Activated CD4-positive, alpha-beta T cell treated with anti-CD3 and anti-CD28 coated beads, Interleukin-2, Interleukin-6, amounts not matched to agents 100 ng/mL and 50 ng/mL, durations not matched to agents 16 hours and 8 hours (primary cell): ENCODE measurements at regions not wholly inside any gene's neighbourhood (a gene's known extent, or its start where the extent isn't known, plus 50 kb on each side); places are given as distances from the start of the nearest gene placed in this dataset.
"Not testable (repeated sequence)": the region's sequence is repeated elsewhere in the genome, so short reads cannot be mapped to it uniquely, and the experiment has no call there.

ENCODE experiments used
- DNase-seq: peaks from one replicate; pipeline ENCODE4 v3.0.0-alpha.2; 2020

DNA sequence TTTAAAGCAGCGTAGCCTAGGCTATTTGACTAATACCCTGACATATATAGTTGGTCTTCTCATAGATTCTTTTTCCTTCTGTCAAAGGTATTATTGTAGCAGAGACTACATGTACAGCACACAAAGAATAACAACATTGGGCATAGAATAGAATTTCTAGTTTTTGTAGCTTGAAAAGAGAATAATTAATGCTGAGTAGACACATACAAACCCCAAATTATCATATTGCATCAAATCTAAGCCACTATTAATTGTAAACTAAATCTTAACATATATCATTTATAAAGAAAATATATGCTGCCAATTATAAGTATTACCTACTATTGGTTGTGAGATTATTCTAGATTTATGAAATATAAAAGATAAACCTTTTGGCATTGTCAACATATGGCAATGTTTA lies 574.5 kb downstream of the SLCO4C1 start:
- DNase-seq = no peak

DNA sequence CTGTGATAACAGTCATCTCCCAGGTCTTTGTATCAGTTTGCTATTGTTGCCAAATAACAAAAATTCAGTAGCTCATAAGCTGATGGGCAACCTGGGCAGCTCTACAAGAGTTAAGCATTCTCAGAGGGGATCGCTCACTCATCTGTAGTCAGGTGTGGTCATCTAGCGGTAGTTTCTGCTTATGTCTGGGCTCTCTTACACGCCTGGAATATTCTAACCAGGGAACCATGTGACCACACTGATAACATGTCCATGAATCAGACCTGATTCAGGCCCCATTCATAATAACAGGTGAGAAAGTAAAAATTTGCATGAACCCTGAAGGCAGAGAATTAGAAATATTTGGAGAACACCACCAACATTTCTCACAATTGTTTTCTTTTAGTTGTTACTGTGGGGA lies 576.1 kb downstream of the SLCO4C1 start:
- no peak for DNase-seq

DNA sequence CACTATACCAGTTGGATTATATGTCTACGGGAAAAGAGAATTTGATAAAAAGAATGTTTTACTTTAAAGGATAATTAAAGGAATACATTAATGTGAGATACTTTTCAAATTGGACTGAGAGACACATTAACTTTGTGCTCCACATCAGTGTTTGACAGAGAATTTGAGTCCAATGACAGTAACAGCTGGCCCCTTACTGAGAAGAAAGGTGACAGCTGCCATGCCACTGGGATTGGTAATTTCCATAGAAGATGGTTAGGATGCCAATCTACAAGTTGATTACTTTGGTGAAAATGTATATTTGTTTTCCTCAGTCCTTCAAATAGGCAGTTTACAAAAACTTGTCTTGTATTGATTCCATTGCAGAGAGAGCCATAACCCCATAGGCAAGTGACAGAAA lies 578.4 kb downstream of the SLCO4C1 start:
- no peak for DNase-seq

GRCh38 chr5:101716941-101717340 lies 579.1 kb downstream of the SLCO4C1 start:
- no peak for DNase-seq

DNA sequence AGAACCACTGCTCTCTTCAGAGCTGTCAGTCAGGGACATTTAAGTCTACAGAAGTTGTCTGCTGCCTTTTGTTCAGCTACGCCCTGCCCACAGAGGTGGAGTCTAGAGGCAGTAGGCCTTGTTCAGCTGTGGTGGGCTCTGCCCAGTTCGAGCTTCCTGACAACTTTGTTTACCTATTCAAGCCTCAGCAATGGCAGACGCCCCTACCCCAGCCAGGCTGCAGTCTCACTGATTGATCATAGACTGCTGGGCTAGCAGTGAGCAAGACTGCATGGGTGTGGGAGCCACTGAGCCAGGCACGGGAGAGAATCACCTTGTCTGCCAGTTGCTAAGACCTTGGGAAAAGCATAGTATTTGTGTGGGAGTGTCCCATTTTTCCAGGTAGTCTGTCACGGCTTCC lies 580.3 kb downstream of the SLCO4C1 start:
- not testable (repeated sequence) for DNase-seq

- DNase-seq = no peak
Observed at GRCh38 chr5:101689306-101689705, 606.8 kb downstream of the SLCO4C1 start.

DNA sequence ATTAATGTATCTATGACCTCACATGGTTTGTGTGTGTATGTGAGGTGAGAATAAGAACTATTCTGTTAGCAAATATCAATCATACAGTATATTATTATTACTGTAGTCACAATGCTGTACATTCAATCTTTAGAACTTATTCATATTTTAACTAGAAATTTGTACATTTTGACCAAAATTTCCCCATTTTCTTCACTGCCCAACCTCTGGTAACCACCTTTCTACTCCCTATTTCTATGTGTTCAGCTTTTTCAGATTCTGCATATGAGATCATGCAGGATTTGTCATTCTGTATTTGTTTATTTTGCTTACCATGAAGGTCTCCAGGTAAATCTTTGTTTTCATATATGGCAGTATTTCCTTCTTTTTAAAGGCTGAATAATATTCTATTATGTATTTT lies 607.9 kb downstream of the SLCO4C1 start:
- no peak for DNase-seq

DNA sequence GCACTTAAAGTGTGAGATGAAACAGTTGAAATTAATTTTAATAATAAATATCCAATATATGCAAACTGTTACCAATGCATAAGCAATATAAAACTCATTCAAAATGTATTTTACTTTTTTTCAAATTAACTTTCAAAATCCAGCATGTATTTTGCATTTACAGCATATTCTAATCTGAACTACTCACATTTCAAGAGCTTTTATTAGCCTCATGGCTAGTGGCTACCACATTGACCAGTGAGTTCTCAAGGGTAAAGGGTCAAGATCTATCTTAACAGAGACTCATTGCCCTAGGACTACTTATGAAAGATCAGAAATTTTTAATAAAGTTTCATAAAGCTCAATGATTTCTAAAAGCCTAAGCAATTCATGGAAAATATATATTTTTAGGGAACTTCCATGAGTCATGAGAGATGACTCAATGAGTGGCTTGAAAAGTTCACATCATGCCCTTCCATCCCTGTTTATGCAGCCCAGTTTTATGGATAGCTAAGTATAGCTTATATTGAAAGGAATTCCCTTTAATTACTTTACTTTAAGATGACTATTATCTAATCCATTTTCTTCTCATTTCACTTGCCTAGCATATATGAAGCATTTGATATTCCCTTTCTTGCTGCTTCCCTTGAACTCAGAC lies 608.6 kb downstream of the SLCO4C1 start:
- no peak for DNase-seq

- no peak for DNase-seq
Observed at GRCh38 chr5:101686536-101687157, 609.4 kb downstream of the SLCO4C1 start.

DNA sequence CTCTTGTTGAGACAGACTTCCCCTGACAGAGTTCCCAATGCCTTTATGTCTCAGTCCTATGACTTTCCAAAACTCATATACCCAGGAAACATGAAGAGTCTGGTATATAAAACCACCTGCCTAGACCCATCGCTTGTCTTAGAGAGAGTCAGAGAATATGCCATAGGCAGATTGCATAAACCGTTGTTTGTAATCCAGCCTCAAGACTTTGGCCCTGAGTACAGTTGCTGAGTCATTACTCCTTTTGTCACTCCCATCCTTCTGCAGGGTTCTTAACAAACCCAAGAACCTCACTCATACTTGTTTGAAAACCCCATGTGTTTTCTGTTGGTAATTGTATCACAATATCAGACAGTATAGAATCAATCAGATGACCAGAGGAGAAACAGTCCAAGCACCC lies 616.3 kb downstream of the SLCO4C1 start:
- no peak for DNase-seq

DNA sequence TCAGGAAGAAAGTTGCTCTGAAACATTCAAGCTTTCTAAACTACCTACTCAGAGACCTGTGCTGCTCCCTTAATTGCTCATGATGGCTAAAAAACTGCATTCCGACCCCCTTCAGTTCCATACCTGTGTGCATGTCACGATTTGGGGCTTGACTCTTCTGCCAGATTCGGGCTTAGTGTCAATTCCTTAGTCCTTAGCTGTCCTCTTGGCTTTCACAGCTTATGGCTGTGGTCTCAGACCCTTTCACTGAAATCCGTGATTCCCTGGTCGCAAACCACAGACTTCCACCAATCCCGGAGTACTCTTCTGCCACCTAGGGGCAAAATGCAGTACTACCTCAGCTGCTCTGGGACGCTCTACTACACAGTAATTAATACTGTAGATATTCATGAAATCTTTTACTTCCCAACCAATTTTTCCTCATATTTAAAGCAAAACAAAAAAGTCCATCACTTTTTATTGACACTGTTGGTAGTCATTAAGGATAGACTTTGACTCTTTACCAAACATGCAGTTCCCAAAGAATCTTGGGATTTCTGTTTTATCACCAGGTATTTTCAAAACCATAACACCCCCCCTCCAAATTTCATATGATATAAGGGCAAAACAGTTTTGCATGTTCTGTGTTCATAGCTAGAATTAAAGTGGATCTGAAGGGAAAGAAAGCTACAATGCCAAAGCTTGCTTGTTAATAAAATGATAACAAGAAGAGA lies 617.4 kb downstream of the SLCO4C1 start:
- peak; percentile 58 for DNase-seq

DNA sequence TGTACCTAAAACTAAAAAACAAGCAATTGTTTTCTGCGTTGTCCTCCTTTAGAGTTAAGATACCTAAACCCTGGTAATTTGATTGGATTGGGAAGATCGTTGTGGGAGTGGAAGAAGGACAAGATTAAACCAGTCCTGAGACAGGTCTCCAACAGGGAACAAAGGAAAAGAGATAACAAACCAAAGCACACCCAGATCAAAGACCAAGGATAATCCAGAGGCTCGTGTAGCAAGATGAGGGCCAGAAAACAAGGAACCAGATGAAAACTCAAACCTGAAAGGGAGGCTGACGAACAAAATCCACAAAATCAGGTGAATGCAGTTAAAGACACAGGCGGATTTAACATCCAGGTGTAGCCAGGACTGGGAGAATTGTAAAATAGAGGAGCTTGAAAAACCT lies 618.1 kb downstream of the SLCO4C1 start:
- no peak for DNase-seq

GRCh38 chr5:101676646-101677045 lies 619.4 kb downstream of the SLCO4C1 start:
- DNase-seq = no peak

GRCh38 chr5:101675510-101676219 lies 620.4 kb downstream of the SLCO4C1 start:
- no peak for DNase-seq

GRCh38 chr5:101673120-101673519 lies 623.0 kb downstream of the SLCO4C1 start:
- DNase-seq = no peak

DNA sequence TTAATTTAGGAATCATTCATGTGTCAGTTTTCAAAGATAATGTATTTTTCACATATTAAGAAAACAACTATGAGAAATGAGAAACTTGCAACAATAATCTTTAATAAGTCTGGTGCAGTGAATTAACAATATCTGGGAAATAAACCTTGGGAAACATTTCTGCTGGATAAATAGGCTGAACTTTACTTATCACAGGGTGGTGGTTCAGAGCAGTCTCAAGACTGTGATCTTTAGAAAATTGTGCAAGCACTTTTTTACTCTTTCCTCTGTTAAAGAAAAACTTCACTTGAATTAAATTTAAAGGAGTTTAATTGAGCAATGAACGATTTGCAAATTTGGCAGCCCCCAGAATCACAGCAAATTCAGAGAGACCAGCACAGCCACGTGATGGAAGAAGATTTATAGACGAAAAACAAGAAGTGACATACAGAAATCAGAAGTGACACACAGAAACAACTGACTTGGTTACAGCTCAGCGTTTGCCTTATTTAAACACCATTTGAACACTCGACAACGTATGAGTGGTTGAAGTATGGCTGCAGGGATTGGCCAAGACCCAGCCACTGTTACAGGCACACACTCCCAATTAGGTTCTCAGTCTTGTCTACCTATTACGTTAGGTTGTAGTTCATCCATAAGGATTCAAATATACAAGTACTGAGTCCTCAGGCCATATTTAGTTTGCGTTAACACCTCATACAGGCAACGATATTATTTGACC lies 631.9 kb downstream of the SLCO4C1 start:
- no peak for DNase-seq

DNA sequence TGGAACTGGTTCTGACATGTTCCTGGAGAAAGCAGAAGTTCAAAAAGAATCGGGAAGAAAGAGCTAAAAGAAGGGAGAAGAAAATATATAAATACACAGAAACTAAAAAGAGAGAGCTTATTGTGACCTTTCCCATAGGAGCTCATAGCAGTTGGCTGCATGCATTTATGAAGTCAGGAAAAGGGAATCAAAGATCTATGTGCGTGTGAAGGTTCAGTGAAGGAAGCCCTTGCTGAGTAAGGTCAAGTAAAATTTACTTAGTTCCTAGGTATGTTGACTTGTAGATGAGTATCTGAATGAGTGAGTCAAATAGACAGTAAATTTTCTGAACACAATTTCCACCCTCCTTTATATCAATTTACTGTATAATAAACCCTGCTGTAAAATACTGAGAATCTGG lies 632.5 kb downstream of the SLCO4C1 start:
- no peak for DNase-seq

GRCh38 chr5:101662263-101662662 lies 633.8 kb downstream of the SLCO4C1 start:
- no peak for DNase-seq

- DNase-seq = no peak
Observed at GRCh38 chr5:101658433-101658832, 637.7 kb downstream of the SLCO4C1 start.

GRCh38 chr5:101653996-101654395 lies 642.1 kb downstream of the SLCO4C1 start:
- no peak for DNase-seq

- no peak for DNase-seq
Observed at GRCh38 chr5:101647861-101648260, 648.2 kb downstream of the SLCO4C1 start.

DNA sequence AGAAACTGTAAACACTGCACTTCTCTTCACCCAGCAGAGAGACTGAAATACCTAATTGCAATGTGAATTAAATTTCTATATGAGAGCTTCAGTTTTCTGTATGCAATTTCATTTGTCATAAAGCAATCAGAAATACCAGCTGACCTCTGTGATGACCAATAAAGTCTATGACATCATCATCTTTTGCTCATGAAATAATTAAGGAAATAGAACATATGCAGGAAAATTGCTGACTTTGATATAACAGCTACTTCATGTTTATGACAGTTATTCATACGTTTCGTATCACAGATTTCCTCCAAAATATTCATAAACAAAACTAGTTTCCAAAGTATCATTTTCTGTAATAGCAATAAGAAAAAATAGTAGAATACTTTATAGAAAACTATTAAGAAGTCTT lies 652.3 kb downstream of the SLCO4C1 start:
- DNase-seq = no peak

DNA sequence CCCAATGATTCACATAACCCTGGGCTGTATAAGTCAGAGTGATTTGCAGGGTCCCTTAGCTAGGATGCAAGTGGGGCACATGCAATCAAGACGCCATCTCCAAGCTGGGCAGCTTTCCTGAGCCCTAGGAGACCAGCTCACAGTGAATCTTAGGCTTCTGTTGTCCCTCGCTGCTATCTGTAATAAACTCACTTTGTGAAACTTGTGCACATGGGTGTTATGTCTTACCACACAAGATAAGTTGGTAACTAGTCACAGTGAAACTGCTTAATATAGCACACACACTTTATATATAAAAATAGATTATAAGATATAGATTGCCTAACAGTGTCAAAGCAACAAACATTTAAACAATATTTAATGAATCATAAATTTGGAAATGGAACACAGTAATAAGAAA lies 658.5 kb downstream of the SLCO4C1 start:
- DNase-seq = no peak
